Neural cell (in vitro differentiated cells): ENCODE measurements at regions not wholly inside any gene's neighbourhood (a gene's known extent, or its start where the extent isn't known, plus 50 kb on each side); places are given as distances from the start of the nearest gene placed in this dataset.
"Not testable (repeated sequence)": the region's sequence is repeated elsewhere in the genome, so short reads cannot be mapped to it uniquely, and the experiment has no call there.

Source experiments
- H2AFZ ChIP-seq: fragments of 200-600, 300-800 bp; sonication (generic), shearing (Covaris generic); 2 replicates; pipeline ENCODE4 v1.6.0; 2014; ENCODE audit warnings: low read depth, mild to moderate bottlenecking, antibody characterized with exemption, low read length, moderate library complexity
- H3F3A ChIP-seq: fragments of 200-600 bp; shearing (Covaris generic); 2 replicates; pipeline ENCODE4 v1.6.1; 2016; ENCODE audit warnings: mild to moderate bottlenecking, moderate library complexity, mixed read lengths, antibody characterized with exemption, low read length; ENCODE audit not compliant: insufficient read depth, poor library complexity, severe bottlenecking
- H3K27ac ChIP-seq: fragments of 200-600, 300-800 bp; sonication (generic), shearing (Covaris generic); 2 replicates; pipeline ENCODE4 v1.5.1; 2014; ENCODE audit warnings: mild to moderate bottlenecking, low read length, moderate library complexity
- H3K27me3 ChIP-seq: fragments of 300-800, 200-600 bp; sonication (generic), shearing (Covaris generic); 2 replicates; pipeline ENCODE4 v1.6.0; 2014; ENCODE audit warnings: mild to moderate bottlenecking, low read depth, low read length, moderate library complexity; ENCODE audit not compliant: insufficient read depth
- H3K36me3 ChIP-seq: fragments of 300-800, 200-600 bp; sonication (generic), shearing (Covaris generic); 2 replicates; pipeline ENCODE4 v1.5.1; 2014; ENCODE audit warnings: mild to moderate bottlenecking, antibody characterized with exemption, low read length, moderate library complexity; ENCODE audit not compliant: insufficient read depth
- H3K4me2 ChIP-seq: fragments of 300-800, 200-600 bp; sonication (generic), shearing (Covaris generic); 2 replicates; pipeline ENCODE4 v1.6.0; 2014; ENCODE audit warnings: mild to moderate bottlenecking, low read length
- H3K4me3 ChIP-seq: fragments of 300-800, 200-600 bp; sonication (generic), shearing (Covaris generic); 2 replicates; pipeline ENCODE4 v1.5.1; 2014; ENCODE audit warnings: mild to moderate bottlenecking, low read length, moderate library complexity
- H3K79me2 ChIP-seq: fragments of 200-600 bp; shearing (Covaris generic); replicated peaks from 2 replicates; pipeline ENCODE4 v1.6.0; 2014; ENCODE audit warnings: mild to moderate bottlenecking, low read length, moderate library complexity; ENCODE audit not compliant: insufficient read depth
- H3K9ac ChIP-seq: fragments of 300-800, 200-600 bp; sonication (generic), shearing (Covaris generic); 2 replicates; pipeline ENCODE4 v1.6.1; 2016; ENCODE audit warnings: mild to moderate bottlenecking, low read length, mixed read lengths
- H3K9me2 ChIP-seq: fragments of 200-600 bp; shearing (Covaris generic); 2 replicates; pipeline ENCODE4 v1.6.1; 2016; ENCODE audit warnings: mild to moderate bottlenecking, low read length, mixed read lengths; ENCODE audit not compliant: insufficient read depth
- H3K9me3 ChIP-seq: fragments of 200-600, 300-800 bp; sonication (generic), shearing (Covaris generic); 2 replicates; pipeline ENCODE4 v1.6.1; 2016; ENCODE audit warnings: mild to moderate bottlenecking, mixed run types, low read length, moderate library complexity, mixed read lengths
- H4K20me1 ChIP-seq: fragments of 200-600 bp; shearing (Covaris generic); 2 replicates; pipeline ENCODE4 v1.6.1; 2016; ENCODE audit warnings: mild to moderate bottlenecking, mixed run types; ENCODE audit not compliant: insufficient read depth
- EP300 ChIP-seq: fragments of 450-650 bp; conservative IDR thresholded peaks from 2 replicates; pipeline ENCODE4 v1.6.1; 2014; ENCODE audit warnings: antibody characterized with exemption, mild to moderate bottlenecking, moderate library complexity; ENCODE audit not compliant: poor library complexity, severe bottlenecking
- MXI1 ChIP-seq: fragments of 450-650 bp; conservative IDR thresholded peaks from 2 replicates; pipeline ENCODE4 v1.6.1; 2014; ENCODE audit warnings: antibody characterized with exemption, mild to moderate bottlenecking; ENCODE audit not compliant: poor library complexity, severe bottlenecking
- POLR2AphosphoS5 ChIP-seq: IDR thresholded peaks from 2 replicates; pipeline ENCODE4 v1.6.1; 2012
- RAD21 ChIP-seq: fragments of 450-650 bp; conservative IDR thresholded peaks from 2 replicates; pipeline ENCODE4 v1.6.1; 2014; ENCODE audit warnings: antibody characterized with exemption, mild to moderate bottlenecking, moderate library complexity
- SMC3 ChIP-seq: fragments of 450-650 bp; conservative IDR thresholded peaks from 2 replicates; pipeline ENCODE4 v1.6.1; 2014; ENCODE audit warnings: antibody characterized with exemption, mild to moderate bottlenecking, moderate library complexity; ENCODE audit not compliant: poor library complexity
- TAF1 ChIP-seq: IDR thresholded peaks from 2 replicates; pipeline ENCODE4 v1.6.1; 2012; ENCODE audit warnings: low read depth
- TF ChIP-seq, protein P1 (sequence below): IDR thresholded peaks from 2 replicates; pipeline ENCODE4 v1.6.1; 2012; ENCODE audit warnings: borderline replicate concordance

DNA sequence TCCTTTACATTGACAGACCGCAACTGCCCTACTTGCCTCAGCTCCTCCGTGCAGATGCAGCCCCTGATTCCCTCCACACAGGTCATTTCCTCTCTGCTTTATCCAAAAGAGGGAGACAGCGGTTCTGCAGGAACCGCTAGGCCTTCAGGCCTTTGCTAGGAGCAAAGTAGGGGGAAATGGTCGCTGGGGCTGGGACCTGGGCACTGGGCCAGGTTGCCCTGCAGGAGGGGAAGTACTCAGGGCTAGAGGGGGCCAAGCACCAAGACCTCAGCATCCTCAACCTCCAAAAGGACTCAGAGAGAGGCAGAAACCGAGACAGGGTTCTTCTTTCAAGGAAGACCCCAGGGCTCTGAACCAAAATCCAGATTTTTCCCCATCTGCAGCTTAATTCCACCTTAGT, 160.4 kb upstream of the NOTCH2NLA start:
- not testable (repeated sequence) for H3K79me2 ChIP-seq, H3K9me3 ChIP-seq, H3K36me3 ChIP-seq, H3K27me3 ChIP-seq, H3K9me2 ChIP-seq, H4K20me1 ChIP-seq, H3F3A ChIP-seq, H3K4me3 ChIP-seq, H2AFZ ChIP-seq, H3K4me2 ChIP-seq, H3K9ac ChIP-seq, H3K27ac ChIP-seq

DNA sequence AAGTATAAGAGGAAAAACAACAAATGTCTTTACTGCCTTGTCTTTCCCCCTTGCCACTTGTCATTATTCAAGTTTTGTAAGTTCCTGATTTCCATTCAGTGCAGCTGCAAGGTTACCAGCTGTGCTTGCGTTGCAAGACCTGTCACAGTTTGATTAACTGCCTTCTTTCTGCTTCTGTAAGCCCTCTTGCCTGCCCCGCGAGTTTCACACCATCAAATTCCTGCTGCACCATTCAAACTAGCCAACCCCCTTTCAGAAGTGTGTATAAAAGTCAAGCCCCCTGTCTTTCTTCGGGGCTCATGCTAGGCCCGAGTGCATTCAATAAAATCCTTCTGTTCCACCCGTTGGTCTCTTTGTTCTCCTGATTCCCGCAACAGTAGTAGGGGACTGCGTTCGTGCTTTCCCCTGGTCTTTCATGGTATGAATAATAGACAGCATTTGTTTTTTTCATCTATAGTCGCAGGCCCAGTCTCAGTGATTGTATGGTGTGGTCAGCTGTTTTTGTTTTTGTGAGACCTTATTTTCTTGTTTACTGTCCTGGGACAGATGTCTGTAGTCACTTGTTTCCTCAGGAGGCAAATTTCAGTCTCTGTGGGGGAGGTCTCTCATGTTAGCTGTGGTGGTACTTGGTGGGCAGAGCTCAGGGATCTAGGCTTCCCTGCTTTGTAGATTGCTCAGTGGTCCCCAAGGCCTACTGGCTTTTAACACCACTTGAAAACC, 159.1 kb upstream of the NOTCH2NLA start:
- not testable (repeated sequence) for H3K27me3 ChIP-seq, H4K20me1 ChIP-seq, H3K4me2 ChIP-seq, H3K79me2 ChIP-seq, H3K9me2 ChIP-seq, H3K9me3 ChIP-seq, H2AFZ ChIP-seq, H3K36me3 ChIP-seq, H3F3A ChIP-seq
- TF ChIP-seq, protein P1, sequence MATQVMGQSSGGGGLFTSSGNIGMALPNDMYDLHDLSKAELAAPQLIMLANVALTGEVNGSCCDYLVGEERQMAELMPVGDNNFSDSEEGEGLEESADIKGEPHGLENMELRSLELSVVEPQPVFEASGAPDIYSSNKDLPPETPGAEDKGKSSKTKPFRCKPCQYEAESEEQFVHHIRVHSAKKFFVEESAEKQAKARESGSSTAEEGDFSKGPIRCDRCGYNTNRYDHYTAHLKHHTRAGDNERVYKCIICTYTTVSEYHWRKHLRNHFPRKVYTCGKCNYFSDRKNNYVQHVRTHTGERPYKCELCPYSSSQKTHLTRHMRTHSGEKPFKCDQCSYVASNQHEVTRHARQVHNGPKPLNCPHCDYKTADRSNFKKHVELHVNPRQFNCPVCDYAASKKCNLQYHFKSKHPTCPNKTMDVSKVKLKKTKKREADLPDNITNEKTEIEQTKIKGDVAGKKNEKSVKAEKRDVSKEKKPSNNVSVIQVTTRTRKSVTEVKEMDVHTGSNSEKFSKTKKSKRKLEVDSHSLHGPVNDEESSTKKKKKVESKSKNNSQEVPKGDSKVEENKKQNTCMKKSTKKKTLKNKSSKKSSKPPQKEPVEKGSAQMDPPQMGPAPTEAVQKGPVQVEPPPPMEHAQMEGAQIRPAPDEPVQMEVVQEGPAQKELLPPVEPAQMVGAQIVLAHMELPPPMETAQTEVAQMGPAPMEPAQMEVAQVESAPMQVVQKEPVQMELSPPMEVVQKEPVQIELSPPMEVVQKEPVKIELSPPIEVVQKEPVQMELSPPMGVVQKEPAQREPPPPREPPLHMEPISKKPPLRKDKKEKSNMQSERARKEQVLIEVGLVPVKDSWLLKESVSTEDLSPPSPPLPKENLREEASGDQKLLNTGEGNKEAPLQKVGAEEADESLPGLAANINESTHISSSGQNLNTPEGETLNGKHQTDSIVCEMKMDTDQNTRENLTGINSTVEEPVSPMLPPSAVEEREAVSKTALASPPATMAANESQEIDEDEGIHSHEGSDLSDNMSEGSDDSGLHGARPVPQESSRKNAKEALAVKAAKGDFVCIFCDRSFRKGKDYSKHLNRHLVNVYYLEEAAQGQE: peak; percentile 8
- Histone ChIP-seq H3K9ac (peak overlapping the region; percentile 69), H3K27ac (peak overlapping the region; percentile 86), H3K4me3 (peak overlapping the region; percentile 58)

DNA sequence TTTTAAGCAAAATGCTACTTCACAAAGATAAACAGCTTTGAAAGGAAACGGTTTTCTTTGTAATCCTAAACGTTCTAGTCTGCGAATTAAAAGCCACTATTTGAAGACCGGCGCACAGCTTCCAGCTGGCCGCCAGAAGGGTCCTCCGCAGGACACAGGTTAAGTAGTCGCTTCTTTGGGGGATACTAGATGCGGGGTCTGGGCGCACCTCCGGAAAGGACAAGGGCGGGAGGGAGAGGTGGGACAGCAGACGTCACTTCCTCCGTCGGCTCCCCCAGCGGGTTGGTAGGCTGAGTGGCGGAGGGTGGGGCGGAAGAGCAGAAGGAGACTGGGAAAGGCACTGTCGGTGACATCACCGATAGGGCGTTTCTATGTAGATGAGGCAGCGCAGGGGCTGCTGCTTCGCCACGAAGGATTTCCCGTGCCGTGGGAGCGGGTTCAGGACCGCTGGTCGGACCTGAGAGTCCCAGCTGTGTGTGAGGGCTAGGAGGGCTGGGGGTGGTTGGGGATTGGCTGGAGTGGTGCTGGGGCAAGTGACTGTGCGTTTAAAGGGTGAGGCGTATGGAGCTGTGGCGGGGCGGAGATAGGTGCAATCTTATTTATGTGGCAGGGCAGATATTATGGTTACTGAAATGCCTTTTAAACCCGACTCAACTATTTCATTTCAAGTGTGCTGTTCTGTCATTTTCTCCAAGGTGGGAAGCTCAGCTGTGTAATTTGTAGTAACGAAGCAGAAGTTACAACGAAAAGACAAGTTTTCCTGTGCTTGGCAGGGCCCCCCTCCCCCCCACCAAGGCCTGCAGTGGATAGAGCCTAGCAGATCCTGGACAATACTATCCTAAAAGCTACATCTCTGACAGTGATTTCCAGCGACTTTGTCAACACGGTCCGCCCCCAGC, 158.3 kb upstream of the NOTCH2NLA start:
- H3K9me3 ChIP-seq, H3K36me3 ChIP-seq, H4K20me1 ChIP-seq, H2AFZ ChIP-seq, H3K9me2 ChIP-seq, H3K4me2 ChIP-seq, H3F3A ChIP-seq, H3K79me2 ChIP-seq, H3K27me3 ChIP-seq: not testable (repeated sequence)
- Histone ChIP-seq H3K9ac (peak overlapping the region; percentile 71), H3K4me3 (peak overlapping the region; percentile 58), H3K27ac (peak overlapping the region; percentile 87)
- TF ChIP-seq, protein P1: peak; percentile 74
- TF ChIP-seq RAD21 (peak; percentile 42), POLR2AphosphoS5 (peak; percentile 95), EP300 (peak; percentile 77), SMC3 (peak; percentile 54), TAF1 (peak; percentile 54), MXI1 (peak; percentile 58)

DNA sequence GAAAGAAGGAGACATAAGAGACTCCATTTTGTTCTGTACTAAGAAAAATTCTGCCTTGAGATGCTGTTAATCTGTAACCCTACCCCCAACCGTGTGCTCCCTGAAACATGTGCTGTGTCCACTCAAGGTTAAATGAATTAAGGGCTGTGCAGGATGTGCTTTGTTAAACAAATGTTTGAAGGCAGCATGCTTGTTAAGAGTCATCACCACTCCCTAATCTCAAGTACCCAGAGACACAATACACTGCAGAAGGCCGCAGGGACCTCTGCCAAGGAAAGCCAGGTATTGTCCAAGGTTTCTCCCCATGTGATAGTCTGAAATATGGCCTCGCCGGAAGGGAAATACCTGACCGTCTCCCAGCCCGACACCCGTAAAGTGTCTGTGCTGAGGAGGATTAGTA, 152.4 kb upstream of the NOTCH2NLA start:
- H3F3A ChIP-seq, H3K4me2 ChIP-seq, H3K4me3 ChIP-seq, H3K79me2 ChIP-seq, H2AFZ ChIP-seq, H3K9me2 ChIP-seq, H4K20me1 ChIP-seq, H3K9me3 ChIP-seq, H3K27ac ChIP-seq, H3K36me3 ChIP-seq, H3K27me3 ChIP-seq, H3K9ac ChIP-seq: not testable (repeated sequence)
